RCC 7860 (cell line): ENCODE measurements at regions not wholly inside any gene's neighbourhood (a gene's known extent, or its start where the extent isn't known, plus 50 kb on each side); places are given as distances from the start of the nearest gene placed in this dataset.
"Not testable (repeated sequence)": the region's sequence is repeated elsewhere in the genome, so short reads cannot be mapped to it uniquely, and the experiment has no call there.

Experiments
- DNase-seq: peaks from one replicate; pipeline ENCODE4 v3.0.0-alpha.2; 2015; ENCODE audit warnings: low spot score
- FAIRE-seq: peaks from 2 replicates; lab custom pipeline; 2012; peaks lifted over from hg19 to GRCh38; lab: Jason Lieb, UNC

GRCh38 chr20:40887105-40887504 is 141.5 kb upstream of the TOP1 start:
- FAIRE-seq (no peak), DNase-seq (no peak)

- not testable (repeated sequence) for FAIRE-seq, DNase-seq
Measured at GRCh38 chr20:40889266-40889665, 139.4 kb upstream of the TOP1 start.

GRCh38 chr20:40890181-40890580 is 138.4 kb upstream of the TOP1 start:
- no peak for FAIRE-seq
- DNase-seq, result no peak

- DNase-seq, result no peak
- no peak for FAIRE-seq
Measured at GRCh38 chr20:40890635-40891034, 138.0 kb upstream of the TOP1 start.

- FAIRE-seq (no peak), DNase-seq (no peak)
Measured at GRCh38 chr20:40891351-40891750, 137.3 kb upstream of the TOP1 start.

GRCh38 chr20:40892642-40893041 is 136.0 kb upstream of the TOP1 start:
- FAIRE-seq, result no peak

GRCh38 chr20:40893610-40894236 is 134.9 kb upstream of the TOP1 start:
- no peak for DNase-seq
- no peak for FAIRE-seq

More at GRCh38 chr20:40892642-40893041, 136.0 kb upstream of the TOP1 start:
- no peak for DNase-seq

GRCh38 chr20:40894237-40894630 is 134.4 kb upstream of the TOP1 start:
- no peak for FAIRE-seq

GRCh38 chr20:40895182-40895581 is 133.4 kb upstream of the TOP1 start:
- no peak for DNase-seq
- FAIRE-seq, result no peak

More at GRCh38 chr20:40894237-40894630, 134.4 kb upstream of the TOP1 start:
- DNase-seq, result no peak

GRCh38 chr20:40896814-40897700 is 131.6 kb upstream of the TOP1 start:
- FAIRE-seq (no peak), DNase-seq (no peak)

- FAIRE-seq (no peak), DNase-seq (no peak)
Measured at GRCh38 chr20:40899344-40899743, 129.3 kb upstream of the TOP1 start.

- DNase-seq (no peak), FAIRE-seq (no peak)
Measured at GRCh38 chr20:40900666-40901215, 127.9 kb upstream of the TOP1 start.

- no peak for FAIRE-seq
- DNase-seq, result no peak
Measured at GRCh38 chr20:40902661-40903060, 126.0 kb upstream of the TOP1 start.

- FAIRE-seq (no peak), DNase-seq (no peak)
Measured at GRCh38 chr20:40908309-40908708, 120.3 kb upstream of the TOP1 start.

GRCh38 chr20:40909489-40909888 is 119.1 kb upstream of the TOP1 start:
- DNase-seq, FAIRE-seq: not testable (repeated sequence)

GRCh38 chr20:40910436-40910835 is 118.2 kb upstream of the TOP1 start:
- FAIRE-seq, DNase-seq: not testable (repeated sequence)

GRCh38 chr20:40911152-40911551 is 117.5 kb upstream of the TOP1 start:
- DNase-seq, FAIRE-seq: not testable (repeated sequence)

GRCh38 chr20:40913224-40914185 is 115.1 kb upstream of the TOP1 start:
- FAIRE-seq (no peak), DNase-seq (no peak)

- FAIRE-seq (no peak), DNase-seq (no peak)
Measured at GRCh38 chr20:40915756-40916155, 112.9 kb upstream of the TOP1 start.

GRCh38 chr20:40916276-40916675 is 112.3 kb upstream of the TOP1 start:
- DNase-seq (no peak), FAIRE-seq (no peak)

GRCh38 chr20:40920291-40920690 is 108.3 kb upstream of the TOP1 start:
- DNase-seq (no peak), FAIRE-seq (no peak)
